Colonic mucosa (tissue), 4 donors: ENCODE measurements at regions not wholly inside any gene's neighbourhood (a gene's known extent, or its start where the extent isn't known, plus 50 kb on each side); places are given as distances from the start of the nearest gene placed in this dataset.
A peak's percentile ranks its signal among the peaks of the same experiment; 100 is the strongest.

Experiments used
- DNase-seq: peaks from one replicate; pipeline ENCODE4 v3.0.0-alpha.2; 2020
- H3K27ac ChIP-seq: fragments of 200-600 bp; one replicate; pipeline ENCODE4 v1.8.0; 2021
- H3K27me3 ChIP-seq: fragments of 200-600 bp; one replicate; pipeline ENCODE4 v1.8.0; 2021
- H3K36me3 ChIP-seq: fragments of 200-600 bp; one replicate; pipeline ENCODE4 v1.8.0; 2021
- H3K4me1 ChIP-seq: fragments of 200-600 bp; one replicate; pipeline ENCODE4 v1.8.0; 2021; ENCODE audit warnings: mild to moderate bottlenecking
- H3K4me3 ChIP-seq: fragments of 200-600 bp; one replicate; pipeline ENCODE4 v1.8.0; 2021
- H3K9ac ChIP-seq, 2 donors: one replicate each; pipeline ENCODE4 v1.7.0; 2013; ENCODE audit warnings: control low read depth in 2 of 2, low read depth in 2 of 2, low read length in 2 of 2
- H3K9me3 ChIP-seq: fragments of 200-600 bp; one replicate; pipeline ENCODE4 v1.8.0; 2021
- CTCF ChIP-seq: fragments of 200-600 bp; IDR thresholded peaks from one replicate; pipeline ENCODE4 v1.8.0; 2022; ENCODE audit warnings: antibody characterized with exemption, mild to moderate bottlenecking
- intact Hi-C: fragments of 100-400 bp; cut with DNase I; formaldehyde crosslinking; loops from one replicate; pipeline ENCODE4 v1.14.1; 2022
- donor health status: healthy.
- donor health status: DM: no; HTN: no; CAD: no.
- donor health status: DM: no; HTN: no; CAD: no.

GRCh38 chr21:35478161-35479064 lies 429.3 kb upstream of the RUNX1 start:
- Histone ChIP-seq H3K9ac (no peak overlapping the region), H3K4me3 (no peak overlapping the region), H3K27ac (peak overlapping the region; percentile 33), H3K36me3 (no peaks in the 10 kb centered on the region), H3K9me3 (no peaks in the 10 kb centered on the region), H3K27me3 (no peaks in the 10 kb centered on the region), H3K4me1 (no peaks in the 10 kb centered on the region)
- TF ChIP-seq CTCF, result no peak
- intact Hi-C loops, result no loop called here
- no peak for DNase-seq

- peak overlapping the region; percentile 15 for H3K27ac ChIP-seq
- no peaks in the 10 kb centered on the region for H3K9me3 ChIP-seq
- H3K36me3 ChIP-seq, result no peaks in the 10 kb centered on the region
- no peak overlapping the region for H3K9ac ChIP-seq
- DNase-seq, result no peak
- intact Hi-C loops, result no loop called here
- H3K4me1 ChIP-seq, result no peaks in the 10 kb centered on the region
- no peak overlapping the region for H3K4me3 ChIP-seq
- no peaks in the 10 kb centered on the region for H3K27me3 ChIP-seq
- TF ChIP-seq CTCF, result no peak
Observed at GRCh38 chr21:35477622-35478021, 428.5 kb upstream of the RUNX1 start.

- H3K9ac ChIP-seq, result no peak overlapping the region
- peak overlapping the region; percentile 43 for H3K27ac ChIP-seq
- H3K9me3 ChIP-seq, result no peaks in the 10 kb centered on the region
- no peak for DNase-seq
- H3K4me3 ChIP-seq, result no peak overlapping the region
- TF ChIP-seq CTCF, result no peak
- no peaks in the 10 kb centered on the region for H3K4me1 ChIP-seq
- H3K36me3 ChIP-seq, result no peaks in the 10 kb centered on the region
- H3K27me3 ChIP-seq, result no peaks in the 10 kb centered on the region
- intact Hi-C loops, result no loop called here
Observed at GRCh38 chr21:35476621-35477395, 427.7 kb upstream of the RUNX1 start.

GRCh38 chr21:35475762-35476161 lies 426.7 kb upstream of the RUNX1 start:
- Histone ChIP-seq H3K4me3 (no peak overlapping the region), H3K9me3 (no peaks in the 10 kb centered on the region), H3K27me3 (no peaks in the 10 kb centered on the region), H3K4me1 (no peaks in the 10 kb centered on the region), H3K9ac (no peak overlapping the region), H3K36me3 (no peaks in the 10 kb centered on the region), H3K27ac (peak overlapping the region; percentile 43)
- intact Hi-C loops, result no loop called here
- no peak for TF ChIP-seq CTCF
- no peak for DNase-seq

- H3K4me1 ChIP-seq, result no peaks in the 10 kb centered on the region
- no peaks in the 10 kb centered on the region for H3K36me3 ChIP-seq
- intact Hi-C loops, result no loop called here
- TF ChIP-seq CTCF, result no peak
- no peak overlapping the region for H3K9ac ChIP-seq
- H3K9me3 ChIP-seq, result no peaks in the 10 kb centered on the region
- no peaks in the 10 kb centered on the region for H3K27me3 ChIP-seq
- H3K27ac ChIP-seq, result peak overlapping the region; percentile 35
- no peak for DNase-seq
- no peak overlapping the region for H3K4me3 ChIP-seq
Observed at GRCh38 chr21:35475009-35475408, 425.9 kb upstream of the RUNX1 start.
